ENCODE measurements at regions not wholly inside any gene's neighbourhood (a gene's known extent, or its start where the extent isn't known, plus 50 kb on each side); places are given as distances from the start of the nearest gene placed in this dataset.

GRCh38 chr2:59920961-59921360 lies 632.5 kb downstream of the BCL11A start:
- in situ Hi-C loops (cut with HindIII; ENCODE audit: low pct_unique_long_range_greater_than_20kb, low sequenced_read_pairs), result no loop called here
- no peak for DNase-seq (ENCODE audit: low read depth, low spot score)

DNA sequence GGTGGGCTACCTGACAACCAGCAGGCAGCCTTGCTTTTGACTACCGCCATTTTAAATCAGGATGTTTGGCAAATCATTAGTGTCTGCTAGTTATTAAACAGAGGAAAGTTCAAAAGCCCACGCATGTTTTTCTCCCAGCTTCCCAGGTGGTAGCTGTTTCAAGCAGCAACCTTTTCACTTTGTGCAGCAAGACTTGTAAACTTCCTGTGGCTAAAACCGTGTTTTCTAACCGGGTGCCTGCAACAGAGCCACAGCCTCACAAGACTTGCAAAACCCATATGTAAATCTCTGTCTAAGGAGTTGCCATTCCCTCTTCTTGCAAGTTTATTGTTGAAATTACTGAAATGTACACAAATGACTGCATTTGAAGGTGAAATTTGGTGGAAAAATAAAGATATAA lies 633.1 kb downstream of the BCL11A start:
- DNase-seq (ENCODE audit: low read depth, low spot score), result no peak
- in situ Hi-C loops (cut with HindIII; ENCODE audit: low pct_unique_long_range_greater_than_20kb, low sequenced_read_pairs), result no loop called here

GRCh38 chr2:59919579-59919978 lies 633.9 kb downstream of the BCL11A start:
- no peak for DNase-seq (ENCODE audit: low read depth, low spot score)
- in situ Hi-C loops (cut with HindIII; ENCODE audit: low pct_unique_long_range_greater_than_20kb, low sequenced_read_pairs), result no loop called here

- no peak for DNase-seq (ENCODE audit: low read depth, low spot score)
- in situ Hi-C loops (cut with HindIII; ENCODE audit: low pct_unique_long_range_greater_than_20kb, low sequenced_read_pairs), result no loop called here
Measured at GRCh38 chr2:59912042-59912441, 641.4 kb downstream of the BCL11A start.

DNA sequence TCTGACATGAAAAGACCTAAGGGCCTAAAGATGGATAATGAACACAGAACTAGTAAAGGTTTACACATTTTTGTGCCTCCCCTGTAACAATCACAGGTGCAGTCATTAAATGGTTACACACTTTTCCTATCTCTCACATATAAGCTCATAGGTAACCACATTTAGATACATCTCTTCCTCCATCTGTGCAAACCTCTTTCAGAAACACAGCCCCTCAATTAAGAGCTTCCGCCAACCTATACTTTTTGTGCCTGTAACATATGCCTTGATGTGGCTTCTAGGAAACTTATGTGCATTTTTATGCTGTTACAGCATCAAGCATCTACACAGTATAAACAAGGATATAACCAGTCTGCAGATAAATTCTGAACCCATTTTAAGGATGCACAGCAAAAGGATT lies 643.3 kb downstream of the BCL11A start:
- in situ Hi-C loops (cut with HindIII; ENCODE audit: low pct_unique_long_range_greater_than_20kb, low sequenced_read_pairs), result no loop called here
- no peak for DNase-seq (ENCODE audit: low read depth, low spot score)

DNA sequence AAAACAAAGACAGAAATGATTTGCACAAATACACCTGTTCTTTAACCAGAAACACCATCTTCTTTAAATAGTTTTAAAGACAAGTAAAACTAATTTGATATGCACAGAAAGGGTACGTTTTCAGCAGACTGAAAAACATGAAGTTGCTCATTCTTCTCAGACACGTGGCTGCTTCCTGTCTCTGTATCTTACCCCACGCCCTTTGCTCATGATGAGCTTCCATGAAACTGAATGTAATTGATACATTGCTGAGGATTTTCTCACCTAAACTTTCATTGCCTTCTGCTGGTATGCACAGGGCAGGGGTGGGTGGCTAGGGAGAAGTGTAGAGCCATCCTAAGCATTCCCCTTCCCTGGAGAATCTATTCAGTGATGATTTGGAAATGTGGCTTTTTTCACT lies 644.3 kb downstream of the BCL11A start:
- no peak for DNase-seq (ENCODE audit: low read depth, low spot score)
- in situ Hi-C loops (cut with HindIII; ENCODE audit: low pct_unique_long_range_greater_than_20kb, low sequenced_read_pairs), result no loop called here

DNA sequence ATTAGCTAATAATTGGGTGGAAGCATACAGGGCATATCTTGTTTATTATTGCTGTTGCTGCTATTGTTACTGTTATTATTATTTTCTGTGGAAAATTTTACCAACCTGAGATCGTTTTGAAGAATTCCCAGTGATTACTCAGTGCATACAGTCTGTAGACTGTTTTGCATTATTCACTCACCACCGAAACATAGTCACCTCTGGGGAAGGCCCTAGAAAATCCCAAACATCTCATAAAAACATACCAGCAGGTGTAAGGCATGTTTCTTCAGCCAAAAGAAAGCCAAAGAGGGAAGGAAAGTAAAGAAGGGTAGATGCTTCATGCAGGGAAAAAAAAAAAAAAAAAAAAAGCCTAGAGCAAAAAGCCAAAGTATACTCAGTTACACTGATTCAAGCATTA lies 647.7 kb downstream of the BCL11A start:
- in situ Hi-C loops (cut with HindIII; ENCODE audit: low pct_unique_long_range_greater_than_20kb, low sequenced_read_pairs), result no loop called here
- DNase-seq (ENCODE audit: low read depth, low spot score), result no peak

DNA sequence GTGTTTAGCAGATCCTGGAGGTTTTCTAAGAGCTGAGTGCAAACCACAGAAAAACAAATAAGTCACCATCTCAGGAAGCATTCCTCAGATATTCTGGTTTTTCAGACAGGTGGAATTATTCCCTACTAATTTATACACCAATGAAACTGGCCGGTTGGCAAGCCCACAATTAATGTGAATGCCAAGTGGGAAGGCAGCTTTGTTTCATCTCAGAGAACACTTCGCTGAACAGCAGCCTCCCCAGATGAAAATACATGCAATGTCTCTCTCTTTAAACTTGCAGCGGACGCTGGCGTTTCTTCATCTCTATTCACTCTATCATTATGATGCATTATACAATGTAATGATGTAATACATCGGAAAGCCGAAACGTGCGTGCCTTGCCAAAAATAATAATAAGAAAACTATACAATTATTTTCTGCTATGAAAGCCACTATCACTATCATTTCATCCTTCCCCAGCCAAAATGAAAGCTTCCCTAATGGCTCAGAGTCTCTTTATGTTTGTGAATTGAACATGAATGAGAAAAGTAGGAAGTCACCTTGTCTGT lies 649.4 kb downstream of the BCL11A start:
- in situ Hi-C loops (cut with HindIII; ENCODE audit: low pct_unique_long_range_greater_than_20kb, low sequenced_read_pairs), result no loop called here
- DNase-seq (ENCODE audit: low read depth, low spot score), result no peak

DNA sequence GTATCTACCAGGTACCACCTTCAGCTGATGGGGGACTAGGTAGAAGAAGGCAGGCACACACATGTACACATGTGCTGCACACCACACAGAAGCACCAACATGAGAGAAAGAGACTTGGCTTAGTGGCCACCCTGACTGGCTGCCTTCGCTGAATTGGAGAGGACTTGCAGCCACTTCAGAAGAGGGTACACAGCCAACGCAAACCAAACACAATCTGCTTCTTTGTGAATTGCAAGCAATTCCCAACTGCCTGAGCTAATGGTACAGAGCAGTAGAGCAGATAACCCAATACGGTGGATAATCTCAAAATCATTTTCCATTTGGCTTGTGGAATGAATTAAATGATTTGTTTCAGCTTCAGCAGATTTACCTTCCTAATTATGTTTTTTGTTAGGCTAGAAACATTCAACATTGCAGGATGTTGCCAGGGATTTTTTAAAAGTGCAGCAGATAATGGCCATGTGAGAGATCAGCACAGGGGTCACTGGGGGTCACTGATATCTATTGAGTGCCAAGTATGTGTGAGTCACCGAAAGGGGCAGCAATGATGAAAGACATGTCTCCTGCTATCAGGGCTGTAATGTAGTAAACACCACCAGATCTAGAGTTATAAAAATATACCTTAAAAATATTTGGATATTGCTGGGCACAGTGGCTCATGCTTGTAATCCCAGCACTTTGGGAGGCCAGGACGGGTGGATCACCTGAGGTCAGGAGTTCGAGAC lies 652.6 kb downstream of the BCL11A start:
- DNase-seq (ENCODE audit: low read depth, low spot score), result no peak
- in situ Hi-C loops (cut with HindIII; ENCODE audit: low pct_unique_long_range_greater_than_20kb, low sequenced_read_pairs), result no loop called here

DNA sequence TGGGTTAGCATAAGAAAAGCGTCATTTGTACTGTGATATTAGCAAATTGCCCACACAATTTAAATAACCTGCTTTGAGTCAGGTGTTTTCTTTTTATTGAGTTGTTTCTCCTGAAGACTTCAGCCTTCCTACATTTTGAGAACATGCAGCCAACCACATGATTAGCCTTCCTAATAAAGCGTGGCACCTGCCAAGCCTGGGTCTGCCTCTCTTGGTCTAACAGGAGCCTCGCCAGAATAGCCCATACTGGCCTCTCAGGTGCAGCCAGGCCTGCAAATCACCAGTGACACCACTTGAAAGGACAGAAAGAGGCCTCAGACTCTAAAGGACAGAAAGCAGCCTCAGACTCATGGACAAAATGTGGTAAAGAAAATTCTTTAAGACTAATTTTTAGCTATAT lies 653.8 kb downstream of the BCL11A start:
- in situ Hi-C loops (cut with HindIII; ENCODE audit: low pct_unique_long_range_greater_than_20kb, low sequenced_read_pairs), result no loop called here
- DNase-seq (ENCODE audit: low read depth, low spot score), result no peak

DNA sequence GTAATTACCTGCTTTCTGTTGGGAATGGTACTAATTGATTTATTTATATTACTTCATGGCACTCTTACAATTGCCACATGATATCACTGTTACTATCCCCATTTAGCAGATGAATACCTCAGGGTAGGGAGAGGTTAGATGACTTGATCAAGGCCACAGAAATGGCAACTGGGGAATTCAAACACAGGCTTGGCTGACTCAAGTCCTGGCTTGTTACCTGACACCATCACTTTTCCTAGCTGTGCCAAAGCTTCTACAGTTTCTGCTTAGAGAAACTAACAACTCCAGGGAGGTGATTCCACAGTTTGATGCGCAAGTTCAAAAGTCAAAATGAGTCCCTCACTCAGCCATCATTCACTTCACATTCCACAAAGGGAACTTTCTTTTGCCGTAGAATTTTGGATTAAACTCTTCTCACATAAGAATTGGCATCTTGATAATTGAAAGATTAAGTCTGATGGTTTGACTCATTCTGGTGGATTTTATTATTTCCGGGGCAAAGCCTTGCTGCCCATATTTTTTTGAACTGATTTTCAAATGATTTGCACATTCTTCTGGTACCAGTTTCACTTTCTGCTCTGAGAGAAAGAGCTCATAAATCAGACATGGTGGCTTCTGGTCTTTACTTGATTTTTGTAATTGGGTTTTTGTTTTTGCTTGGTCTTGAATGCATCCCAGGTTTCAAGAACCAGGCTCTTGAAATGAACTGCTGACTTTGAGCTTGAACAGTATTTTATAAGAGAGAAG lies 656.8 kb downstream of the BCL11A start:
- in situ Hi-C loops (cut with HindIII; ENCODE audit: low pct_unique_long_range_greater_than_20kb, low sequenced_read_pairs), result no loop called here
- no peak for DNase-seq (ENCODE audit: low read depth, low spot score)

DNA sequence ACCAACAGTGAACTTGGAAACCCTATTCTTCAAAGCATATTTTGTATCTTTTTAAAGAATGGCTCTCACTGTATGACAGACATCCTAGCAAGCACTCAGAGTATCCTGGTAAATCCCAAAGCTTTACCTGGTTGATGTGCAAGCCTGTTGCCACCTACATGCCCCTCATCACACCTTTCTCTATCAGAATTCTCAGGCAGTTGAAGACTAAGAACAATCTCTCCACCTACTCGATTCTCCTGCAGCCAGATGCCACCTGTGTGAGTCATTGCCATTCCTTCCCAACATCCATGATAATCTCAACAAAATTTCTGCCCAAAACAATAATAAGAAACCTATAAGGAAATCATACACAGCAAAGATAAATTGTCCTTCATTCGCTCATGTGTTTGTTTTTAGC lies 659.8 kb downstream of the BCL11A start:
- DNase-seq (ENCODE audit: low read depth, low spot score), result no peak
- in situ Hi-C loops (cut with HindIII; ENCODE audit: low pct_unique_long_range_greater_than_20kb, low sequenced_read_pairs), result no loop called here

- in situ Hi-C loops (cut with HindIII; ENCODE audit: low pct_unique_long_range_greater_than_20kb, low sequenced_read_pairs), result no loop called here
- no peak for DNase-seq (ENCODE audit: low read depth, low spot score)
Measured at GRCh38 chr2:59892398-59892797, 661.1 kb downstream of the BCL11A start.

- in situ Hi-C loops (cut with HindIII; ENCODE audit: low pct_unique_long_range_greater_than_20kb, low sequenced_read_pairs), result no loop called here
- DNase-seq (ENCODE audit: low read depth, low spot score), result no peak
Measured at GRCh38 chr2:59889305-59889704, 664.1 kb downstream of the BCL11A start.

GRCh38 chr2:59888706-59889105 lies 664.7 kb downstream of the BCL11A start:
- in situ Hi-C loops (cut with HindIII; ENCODE audit: low pct_unique_long_range_greater_than_20kb, low sequenced_read_pairs), result no loop called here
- no peak for DNase-seq (ENCODE audit: low read depth, low spot score)

GRCh38 chr2:59888015-59888414 lies 665.4 kb downstream of the BCL11A start:
- DNase-seq (ENCODE audit: low read depth, low spot score), result no peak
- in situ Hi-C loops (cut with HindIII; ENCODE audit: low pct_unique_long_range_greater_than_20kb, low sequenced_read_pairs), result no loop called here

- DNase-seq (ENCODE audit: low read depth, low spot score), result no peak
- in situ Hi-C loops (cut with HindIII; ENCODE audit: low pct_unique_long_range_greater_than_20kb, low sequenced_read_pairs), result no loop called here
Measured at GRCh38 chr2:59887366-59887765, 666.1 kb downstream of the BCL11A start.

- in situ Hi-C loops (cut with HindIII; ENCODE audit: low pct_unique_long_range_greater_than_20kb, low sequenced_read_pairs), result no loop called here
- DNase-seq (ENCODE audit: low read depth, low spot score), result no peak
Measured at GRCh38 chr2:59886759-59887158, 666.7 kb downstream of the BCL11A start.

GRCh38 chr2:59885541-59885940 lies 667.9 kb downstream of the BCL11A start:
- in situ Hi-C loops (cut with HindIII; ENCODE audit: low pct_unique_long_range_greater_than_20kb, low sequenced_read_pairs), result no loop called here
- DNase-seq (ENCODE audit: low read depth, low spot score), result no peak
